ENCODE measurements at regions not wholly inside any gene's neighbourhood (a gene's known extent, or its start where the extent isn't known, plus 50 kb on each side); places are given as distances from the start of the nearest gene placed in this dataset.

DNA sequence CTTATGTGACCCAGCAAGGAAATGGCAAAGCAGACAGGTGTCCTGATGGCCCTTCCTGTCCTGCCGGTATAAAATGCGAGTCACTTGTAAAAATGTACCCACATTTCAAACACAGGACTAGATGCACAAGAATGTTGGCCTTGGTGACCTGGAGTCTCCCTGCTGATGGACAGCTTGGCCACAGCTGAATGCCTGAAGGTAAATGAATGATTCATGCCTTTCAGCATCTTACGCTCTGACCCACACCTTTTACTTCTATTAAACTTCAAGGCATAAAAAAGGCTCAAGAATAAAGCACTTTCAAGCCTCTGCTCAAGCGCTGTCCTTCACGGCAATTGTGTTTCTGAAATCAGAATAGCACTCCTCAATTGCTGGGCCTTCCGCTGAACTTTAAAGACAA, 228.0 kb upstream of the SLCO3A1 start:
- TF ChIP-seq SP4 (CRISPR knock-in tag; IDR thresholded peaks at IDR 0.05) (no peak), KDM4B (CRISPR knock-in tag; IDR thresholded peaks at IDR 0.05) (no peak), REXO4 (CRISPR knock-in tag; IDR thresholded peaks at IDR 0.05; ENCODE audit: borderline replicate concordance) (no peak), MIXL1 (CRISPR knock-in tag; IDR thresholded peaks at IDR 0.05) (no peak), ZNF24 (IDR thresholded peaks at IDR 0.05) (no peak), DNMT3B (CRISPR knock-in tag; conservative IDR thresholded peaks at IDR 0.05) (no peak)
- TF ChIP-seq, protein P1, sequence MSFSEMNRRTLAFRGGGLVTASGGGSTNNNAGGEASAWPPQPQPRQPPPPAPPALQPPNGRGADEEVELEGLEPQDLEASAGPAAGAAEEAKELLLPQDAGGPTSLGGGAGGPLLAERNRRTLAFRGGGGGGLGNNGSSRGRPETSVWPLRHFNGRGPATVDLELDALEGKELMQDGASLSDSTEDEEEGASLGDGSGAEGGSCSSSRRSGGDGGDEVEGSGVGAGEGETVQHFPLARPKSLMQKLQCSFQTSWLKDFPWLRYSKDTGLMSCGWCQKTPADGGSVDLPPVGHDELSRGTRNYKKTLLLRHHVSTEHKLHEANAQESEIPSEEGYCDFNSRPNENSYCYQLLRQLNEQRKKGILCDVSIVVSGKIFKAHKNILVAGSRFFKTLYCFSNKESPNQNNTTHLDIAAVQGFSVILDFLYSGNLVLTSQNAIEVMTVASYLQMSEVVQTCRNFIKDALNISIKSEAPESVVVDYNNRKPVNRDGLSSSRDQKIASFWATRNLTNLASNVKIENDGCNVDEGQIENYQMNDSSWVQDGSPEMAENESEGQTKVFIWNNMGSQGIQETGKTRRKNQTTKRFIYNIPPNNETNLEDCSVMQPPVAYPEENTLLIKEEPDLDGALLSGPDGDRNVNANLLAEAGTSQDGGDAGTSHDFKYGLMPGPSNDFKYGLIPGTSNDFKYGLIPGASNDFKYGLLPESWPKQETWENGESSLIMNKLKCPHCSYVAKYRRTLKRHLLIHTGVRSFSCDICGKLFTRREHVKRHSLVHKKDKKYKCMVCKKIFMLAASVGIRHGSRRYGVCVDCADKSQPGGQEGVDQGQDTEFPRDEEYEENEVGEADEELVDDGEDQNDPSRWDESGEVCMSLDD (CRISPR knock-in tag; IDR thresholded peaks at IDR 0.05; ENCODE audit: borderline replicate concordance) = no peak
- TF ChIP-seq, protein P2, sequence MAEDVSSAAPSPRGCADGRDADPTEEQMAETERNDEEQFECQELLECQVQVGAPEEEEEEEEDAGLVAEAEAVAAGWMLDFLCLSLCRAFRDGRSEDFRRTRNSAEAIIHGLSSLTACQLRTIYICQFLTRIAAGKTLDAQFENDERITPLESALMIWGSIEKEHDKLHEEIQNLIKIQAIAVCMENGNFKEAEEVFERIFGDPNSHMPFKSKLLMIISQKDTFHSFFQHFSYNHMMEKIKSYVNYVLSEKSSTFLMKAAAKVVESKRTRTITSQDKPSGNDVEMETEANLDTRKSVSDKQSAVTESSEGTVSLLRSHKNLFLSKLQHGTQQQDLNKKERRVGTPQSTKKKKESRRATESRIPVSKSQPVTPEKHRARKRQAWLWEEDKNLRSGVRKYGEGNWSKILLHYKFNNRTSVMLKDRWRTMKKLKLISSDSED (CRISPR knock-in tag; IDR thresholded peaks at IDR 0.05) = no peak
- TF ChIP-seq, protein P3, sequence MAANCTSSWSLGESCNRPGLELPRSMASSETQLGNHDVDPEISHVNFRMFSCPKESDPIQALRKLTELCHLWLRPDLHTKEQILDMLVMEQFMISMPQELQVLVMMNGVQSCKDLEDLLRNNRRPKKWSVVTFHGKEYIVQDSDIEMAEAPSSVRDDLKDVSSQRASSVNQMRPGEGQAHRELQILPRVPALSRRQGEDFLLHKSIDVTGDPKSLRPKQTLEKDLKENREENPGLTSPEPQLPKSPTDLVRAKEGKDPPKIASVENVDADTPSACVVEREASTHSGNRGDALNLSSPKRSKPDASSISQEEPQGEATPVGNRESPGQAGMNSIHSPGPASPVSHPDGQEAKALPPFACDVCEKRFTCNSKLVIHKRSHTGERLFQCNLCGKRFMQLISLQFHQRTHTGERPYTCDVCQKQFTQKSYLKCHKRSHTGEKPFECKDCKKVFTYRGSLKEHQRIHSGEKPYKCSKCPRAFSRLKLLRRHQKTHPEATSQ (CRISPR knock-in tag; IDR thresholded peaks at IDR 0.05; ENCODE audit: borderline replicate concordance) = no peak
- ChIA-PET CTCF (ENCODE audit: low intra/inter-chr PET ratio, low total read pairs) (no interaction called here), POLR2A (no interaction called here)
- no TSS peak for BruUV-seq (replicated peaks)
- 49% methylated on average over 6 of the region's 6 CpGs for WGBS (ENCODE audit: low lambda C conversion rate)
- H3K9ac ChIP-seq (ENCODE audit: insufficient read depth, low read depth, low read length) = no peak overlapping the region
- H3K4me1 ChIP-seq (ENCODE audit: insufficient read depth, low read length) = no peaks in the 10 kb centered on the region
- H3K79me2 ChIP-seq (ENCODE audit: insufficient read depth, low read length) = no peaks in the 10 kb centered on the region
- H3K27ac ChIP-seq (ENCODE audit: extremely low read length, insufficient read depth, low read length) = no peak overlapping the region
- in situ Hi-C loops (cut with HindIII; ENCODE audit: extremely low pct_ligation_motif_present, low pct_unique_long_range_greater_than_20kb) (no loop called here), intact Hi-C loops (cut with micrococcal nuclease; ENCODE audit: unreplicated experiment) (no loop called here)
- H4K20me1 ChIP-seq (ENCODE audit: insufficient read depth, low read length) = no peaks in the 10 kb centered on the region
- FAIRE-seq (no peak), DNase-seq (ENCODE audit: low spot score) (no peak), ATAC-seq (no peak)
- H3K36me3 ChIP-seq (replicated peaks in 1 of 2; ENCODE audit: control insufficient read depth in 1 of 2, insufficient read depth in 2 of 2, low read length in 2 of 2) = no peaks in the 10 kb centered on the region
- peaks cover 0 to 8% of the 10 kb centered on the region in 2 experiments; a peak in 3 of 5 replicates for H3K27me3 ChIP-seq (ENCODE audit: control insufficient read depth in 1 of 2, insufficient read depth in 2 of 2, low read length in 2 of 2)
- no peak overlapping the region for H3K4me3 ChIP-seq (replicated peaks in 1 of 3; ENCODE audit: insufficient read depth in 1 of 3, low read depth in 2 of 3, low read length in 3 of 3)
- H3K4me2 ChIP-seq (ENCODE audit: low read depth, low read length) = no peak overlapping the region
- no peak overlapping the region for H2AFZ ChIP-seq (ENCODE audit: low read length)
- H3K9me3 ChIP-seq (ENCODE audit: low read length) = no peaks in the 10 kb centered on the region

All from HepG2 (cell line).